Uterus (tissue), 3 donors: ENCODE measurements at regions not wholly inside any gene's neighbourhood (a gene's known extent, or its start where the extent isn't known, plus 50 kb on each side); places are given as distances from the start of the nearest gene placed in this dataset.

Experiments
- DNase-seq, 2 donors: peaks; one replicate each; pipeline ENCODE4 v3.0.0-alpha.2; 2019 to 2020
- H3K27ac ChIP-seq, 2 donors: fragments of 200-600 bp; sonication (generic); 1 replicate in 1 of 2; 2 replicates in 1 of 2; pipeline ENCODE4 v1.5.1; 2016 to 2018
- H3K27me3 ChIP-seq, 2 donors: fragments of 200-600 bp; sonication (generic); one replicate each; pipeline ENCODE4 v1.5.1; 2018 to 2019; ENCODE audit warnings: control low read depth in 1 of 2
- H3K36me3 ChIP-seq, 2 donors: fragments of 200-600 bp; sonication (generic); one replicate each; pipeline ENCODE4 v1.5.1; 2019; ENCODE audit warnings: control low read depth in 1 of 2
- H3K4me1 ChIP-seq, 2 donors: fragments of 200-600 bp; sonication (generic); one replicate each; pipeline ENCODE4 v1.5.1; 2018 to 2019; ENCODE audit warnings: control low read depth in 1 of 2
- H3K4me3 ChIP-seq, 2 donors: fragments of 200-600 bp; sonication (generic); 1 replicate in 1 of 2; 2 replicates in 1 of 2; pipeline ENCODE4 v1.5.1; 2018 to 2019; ENCODE audit warnings: mild to moderate bottlenecking in 1 of 2
- H3K9me3 ChIP-seq, 2 donors: fragments of 200-600 bp; sonication (generic); one replicate each; pipeline ENCODE4 v1.5.1; 2019; ENCODE audit warnings: control low read depth in 1 of 2
- CTCF ChIP-seq, 4 experiments: fragments of 200-600 bp in 2 of 4; fragments of 450-650 bp in 2 of 4; sonication (generic) in 2 of 4; IDR thresholded peaks; one replicate each; pipeline ENCODE4 v1.5.1; 2016 to 2019; ENCODE audit warnings: antibody characterized with exemption in 4 of 4, mild to moderate bottlenecking in 2 of 4, moderate library complexity in 1 of 4
- POLR2A ChIP-seq, 2 donors: fragments of 450-650 bp; IDR thresholded peaks; one replicate each; pipeline ENCODE4 v1.6.1; 2016; ENCODE audit warnings: antibody characterized with exemption in 2 of 2, mild to moderate bottlenecking in 1 of 2, moderate library complexity in 1 of 2
- intact Hi-C: fragments of 100-400 bp; cut with DNase I; formaldehyde crosslinking; loops from one replicate; pipeline ENCODE4 v1.15.1; 2023; ENCODE audit warnings: low total_unique reads
- donor health status: DM: yes; HTN: yes; CAD: no.

GRCh38 chr6:2480267-2480966 lies 235.0 kb upstream of the GMDS start:
- intact Hi-C loops = no loop called here
- Histone ChIP-seq H3K27ac (no peak overlapping the region), H3K9me3 (no peaks in the 10 kb centered on the region)

GRCh38 chr6:2478200-2478599 lies 232.8 kb upstream of the GMDS start:
- H3K27me3 ChIP-seq = no peaks in the 10 kb centered on the region
- H3K4me3 ChIP-seq = no peak overlapping the region
- no peak overlapping the region for H3K27ac ChIP-seq
- no peak for TF ChIP-seq POLR2A (IDR thresholded peaks at IDR 0.05)
- no peak for TF ChIP-seq CTCF (IDR thresholded peaks at IDR 0.05)
- H3K36me3 ChIP-seq = no peaks in the 10 kb centered on the region
- intact Hi-C loops = no loop called here
- no peaks in the 10 kb centered on the region for H3K9me3 ChIP-seq
- no peaks in the 10 kb centered on the region for H3K4me1 ChIP-seq
- no peak for DNase-seq

More at GRCh38 chr6:2480267-2480966, 235.0 kb upstream of the GMDS start:
- H3K4me1 ChIP-seq = no peaks in the 10 kb centered on the region
- H3K27me3 ChIP-seq = no peaks in the 10 kb centered on the region
- no peak for DNase-seq
- H3K4me3 ChIP-seq = no peak overlapping the region
- TF ChIP-seq CTCF (IDR thresholded peaks at IDR 0.05) = no peak
- no peaks in the 10 kb centered on the region for H3K36me3 ChIP-seq

GRCh38 chr6:2477666-2478065 lies 232.3 kb upstream of the GMDS start:
- Histone ChIP-seq H3K4me1 (no peaks in the 10 kb centered on the region), H3K27ac (no peak overlapping the region), H3K36me3 (no peaks in the 10 kb centered on the region), H3K27me3 (no peaks in the 10 kb centered on the region), H3K9me3 (no peaks in the 10 kb centered on the region), H3K4me3 (no peak overlapping the region)
- no peak for DNase-seq
- no peak for TF ChIP-seq CTCF (IDR thresholded peaks at IDR 0.05)
- no peak for TF ChIP-seq POLR2A (IDR thresholded peaks at IDR 0.05)
- intact Hi-C loops = no loop called here

GRCh38 chr6:2477250-2477649 lies 231.8 kb upstream of the GMDS start:
- no peak for DNase-seq
- no peaks in the 10 kb centered on the region for H3K27me3 ChIP-seq
- H3K27ac ChIP-seq = no peak overlapping the region
- intact Hi-C loops = no loop called here
- H3K4me1 ChIP-seq = no peaks in the 10 kb centered on the region
- H3K9me3 ChIP-seq = no peaks in the 10 kb centered on the region
- no peaks in the 10 kb centered on the region for H3K36me3 ChIP-seq
- H3K4me3 ChIP-seq = no peak overlapping the region
- no peak for TF ChIP-seq CTCF (IDR thresholded peaks at IDR 0.05)
- TF ChIP-seq POLR2A (IDR thresholded peaks at IDR 0.05) = no peak

GRCh38 chr6:2476376-2476775 lies 231.0 kb upstream of the GMDS start:
- Histone ChIP-seq H3K27ac (no peak overlapping the region), H3K4me3 (no peak overlapping the region), H3K36me3 (no peaks in the 10 kb centered on the region), H3K27me3 (no peaks in the 10 kb centered on the region), H3K9me3 (no peaks in the 10 kb centered on the region), H3K4me1 (no peaks in the 10 kb centered on the region)
- DNase-seq = no peak
- intact Hi-C loops = no loop called here
- TF ChIP-seq POLR2A (IDR thresholded peaks at IDR 0.05) (no peak), CTCF (IDR thresholded peaks at IDR 0.05) (no peak)
